ENCODE measurements at regions not wholly inside any gene's neighbourhood (a gene's known extent, or its start where the extent isn't known, plus 50 kb on each side); places are given as distances from the start of the nearest gene placed in this dataset.

- H3K4me1 ChIP-seq (ENCODE audit: control insufficient read depth, insufficient read depth, low read length), result no peaks in the 10 kb centered on the region
- ChIA-PET CTCF (no interaction called here), POLR2A (no interaction called here)
- no peak for TF ChIP-seq ZBTB26 (tag by site-specific recombination; optimal IDR thresholded peaks at IDR 0.05)
- no peaks in the 10 kb centered on the region for H3K9me3 ChIP-seq (ENCODE audit: control insufficient read depth, insufficient read depth, low read depth, low read length)
- no peaks in the 10 kb centered on the region for H3K36me3 ChIP-seq (ENCODE audit: control insufficient read depth in 2 of 2, insufficient read depth in 1 of 2, low read length in 2 of 2)
- H3K4me3 ChIP-seq (ENCODE audit: low read depth, low read length), result no peak overlapping the region
- no peak overlapping the region for H3K27ac ChIP-seq (ENCODE audit: extremely low read depth, low read depth, low read length)
Observed at GRCh38 chr7:11895337-11895736, 63.3 kb upstream of the THSD7A start.

DNA sequence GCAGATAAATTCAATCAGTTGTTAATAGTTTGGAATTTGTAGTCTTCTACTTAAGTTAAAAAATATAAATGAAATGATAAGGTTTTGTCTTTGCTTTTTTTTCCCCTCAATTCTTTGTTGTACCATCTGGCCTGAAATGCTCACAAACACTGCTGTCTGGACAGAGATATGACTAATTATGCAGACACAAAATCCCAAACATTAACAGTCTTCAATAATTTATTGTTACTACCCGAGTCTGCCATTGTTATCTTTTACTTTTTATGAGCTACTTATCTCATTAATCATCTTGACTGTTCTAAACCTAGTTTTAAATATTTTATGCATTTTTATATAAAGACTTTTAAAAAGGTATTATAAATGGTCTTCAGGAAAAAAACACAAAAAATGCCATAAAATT lies 64.7 kb upstream of the THSD7A start:
- H3K4me3 ChIP-seq (ENCODE audit: low read depth, low read length), result no peak overlapping the region
- no peaks in the 10 kb centered on the region for H3K4me1 ChIP-seq (ENCODE audit: control insufficient read depth, insufficient read depth, low read length)
- H3K36me3 ChIP-seq (ENCODE audit: control insufficient read depth in 2 of 2, insufficient read depth in 1 of 2, low read length in 2 of 2), result no peaks in the 10 kb centered on the region
- ChIA-PET POLR2A (no interaction called here), CTCF (interaction anchor here (0.5 kb wide), 1 partner anchor 14 kb away, joined by 6 read pairs; no protein-coding TSS in a partner anchor)
- no peaks in the 10 kb centered on the region for H3K9me3 ChIP-seq (ENCODE audit: control insufficient read depth, insufficient read depth, low read depth, low read length)
- TF ChIP-seq, protein P1, sequence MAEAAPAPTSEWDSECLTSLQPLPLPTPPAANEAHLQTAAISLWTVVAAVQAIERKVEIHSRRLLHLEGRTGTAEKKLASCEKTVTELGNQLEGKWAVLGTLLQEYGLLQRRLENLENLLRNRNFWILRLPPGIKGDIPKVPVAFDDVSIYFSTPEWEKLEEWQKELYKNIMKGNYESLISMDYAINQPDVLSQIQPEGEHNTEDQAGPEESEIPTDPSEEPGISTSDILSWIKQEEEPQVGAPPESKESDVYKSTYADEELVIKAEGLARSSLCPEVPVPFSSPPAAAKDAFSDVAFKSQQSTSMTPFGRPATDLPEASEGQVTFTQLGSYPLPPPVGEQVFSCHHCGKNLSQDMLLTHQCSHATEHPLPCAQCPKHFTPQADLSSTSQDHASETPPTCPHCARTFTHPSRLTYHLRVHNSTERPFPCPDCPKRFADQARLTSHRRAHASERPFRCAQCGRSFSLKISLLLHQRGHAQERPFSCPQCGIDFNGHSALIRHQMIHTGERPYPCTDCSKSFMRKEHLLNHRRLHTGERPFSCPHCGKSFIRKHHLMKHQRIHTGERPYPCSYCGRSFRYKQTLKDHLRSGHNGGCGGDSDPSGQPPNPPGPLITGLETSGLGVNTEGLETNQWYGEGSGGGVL (tag by site-specific recombination; IDR thresholded peaks at IDR 0.05), result no peak
- TF ChIP-seq ZNF518A (tag by site-specific recombination; conservative IDR thresholded peaks at IDR 0.05; ENCODE audit: low read depth) (no peak), RBAK (tag by site-specific recombination; IDR thresholded peaks at IDR 0.05) (no peak), ZNF621 (tag by site-specific recombination; IDR thresholded peaks at IDR 0.05) (no peak)
- no peak overlapping the region for H3K27ac ChIP-seq (ENCODE audit: extremely low read depth, low read depth, low read length)

DNA sequence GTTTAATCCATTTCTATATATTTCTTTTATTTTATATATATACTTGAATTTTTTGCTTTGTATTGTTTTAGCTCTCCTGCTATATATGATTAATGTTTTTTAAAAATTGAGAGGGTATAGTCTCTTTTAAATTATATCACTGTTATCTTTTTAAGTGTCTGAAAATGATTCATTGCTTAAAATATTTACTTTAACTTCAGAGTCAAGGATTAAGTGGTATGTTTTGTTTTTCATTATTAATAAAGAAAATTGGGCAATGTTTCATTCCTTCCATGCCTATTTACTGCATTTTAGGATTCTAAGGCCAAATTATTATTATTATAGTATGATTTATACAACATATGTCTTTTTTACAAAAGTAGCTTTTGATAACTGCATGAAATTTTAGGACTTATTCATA lies 67.2 kb upstream of the THSD7A start:
- POLR2A ChIA-PET, result no interaction called here
- TF ChIP-seq ZNF138 (tag by site-specific recombination; IDR thresholded peaks at IDR 0.05; ENCODE audit: borderline replicate concordance) (no peak), ZNF292 (tag by site-specific recombination; IDR thresholded peaks at IDR 0.05; ENCODE audit: borderline replicate concordance, low read depth) (no peak), EGR2 (tag by site-specific recombination; IDR thresholded peaks at IDR 0.05; ENCODE audit: low read depth) (no peak), IKZF3 (tag by site-specific recombination; IDR thresholded peaks at IDR 0.05) (no peak), ZNF501 (tag by site-specific recombination; IDR thresholded peaks at IDR 0.05) (no peak), ZFP41 (tag by site-specific recombination; IDR thresholded peaks at IDR 0.05; ENCODE audit: borderline replicate concordance) (no peak), KLF7 (tag by site-specific recombination; IDR thresholded peaks at IDR 0.05; ENCODE audit: borderline replicate concordance) (no peak)
- H3K36me3 ChIP-seq (ENCODE audit: control insufficient read depth in 2 of 2, insufficient read depth in 1 of 2, low read length in 2 of 2), result no peaks in the 10 kb centered on the region

More for the DNA sequence above, 67.2 kb upstream of the THSD7A start:
- Histone ChIP-seq H3K4me3 (ENCODE audit: low read depth, low read length) (no peak overlapping the region), H3K27ac (ENCODE audit: extremely low read depth, low read depth, low read length) (no peak overlapping the region), H3K4me1 (ENCODE audit: control insufficient read depth, insufficient read depth, low read length) (no peaks in the 10 kb centered on the region), H3K9me3 (ENCODE audit: control insufficient read depth, insufficient read depth, low read depth, low read length) (no peaks in the 10 kb centered on the region)
- CTCF ChIA-PET, result no interaction called here

Measured in HEK293 (cell line).